OCI-LY3 (cell line): ENCODE measurements at regions not wholly inside any gene's neighbourhood (a gene's known extent, or its start where the extent isn't known, plus 50 kb on each side); places are given as distances from the start of the nearest gene placed in this dataset.
"Not testable (repeated sequence)": the region's sequence is repeated elsewhere in the genome, so short reads cannot be mapped to it uniquely, and the experiment has no call there.

Source experiments
- H2AFZ ChIP-seq: fragments of 200-600, 300-600 bp; shearing (Covaris generic); 2 replicates; pipeline ENCODE4 v1.6.0; 2014; ENCODE audit warnings: antibody characterized with exemption, low read depth, low read length
- H3K27ac ChIP-seq: fragments of 200-600, 300-600 bp; sonication (generic); 2 replicates; pipeline ENCODE4 v1.5.1; 2014; ENCODE audit warnings: mild to moderate bottlenecking, low read length, moderate library complexity, mixed read lengths
- H3K27me3 ChIP-seq: fragments of 200-600, 300-600 bp; sonication (generic); 2 replicates; pipeline ENCODE4 v1.6.1; 2014; ENCODE audit warnings: low read depth, low read length, mixed read lengths
- H3K36me3 ChIP-seq: fragments of 200-600, 300-600 bp; sonication (generic); replicated peaks from 2 replicates; pipeline ENCODE3; 2014; ENCODE audit warnings: low read depth, low read length, mixed read lengths
- H3K4me1 ChIP-seq: fragments of 300-600, 200-600 bp; sonication (generic); 2 replicates; pipeline ENCODE4 v1.6.1; 2014; ENCODE audit warnings: low read length, mixed read lengths
- H3K4me2 ChIP-seq: fragments of 200-600, 300-600 bp; sonication (generic); 2 replicates; pipeline ENCODE4 v1.6.1; 2014; ENCODE audit warnings: low read length, mixed read lengths
- H3K4me3 ChIP-seq: fragments of 300-600, 200-600 bp; sonication (generic); 2 replicates; pipeline ENCODE4 v1.5.1; 2014; ENCODE audit warnings: antibody characterized with exemption, mild to moderate bottlenecking, low read length, moderate library complexity
- H3K79me2 ChIP-seq: fragments of 300-600, 200-600 bp; shearing (Covaris generic); 2 replicates; pipeline ENCODE4 v1.6.1; 2014; ENCODE audit warnings: mild to moderate bottlenecking, low read length, mixed read lengths
- H3K9ac ChIP-seq: fragments of 300-600, 200-600 bp; shearing (Covaris generic); 2 replicates; pipeline ENCODE4 v1.6.0; 2014; ENCODE audit warnings: mild to moderate bottlenecking, low read length, moderate library complexity
- H3K9me3 ChIP-seq: fragments of 200-600, 300-600 bp; shearing (Covaris generic); 2 replicates; pipeline ENCODE4 v1.6.1; 2014; ENCODE audit warnings: low read length, mixed read lengths; ENCODE audit not compliant: insufficient read depth
- H4K20me1 ChIP-seq: fragments of 200-600, 300-600 bp; sonication (generic); 2 replicates; pipeline ENCODE4 v1.6.1; 2016; ENCODE audit warnings: low read length, mixed read lengths; ENCODE audit not compliant: insufficient read depth
- CTCF ChIP-seq: fragments of 200-600, 300-600 bp; sonication (generic); IDR thresholded peaks from 2 replicates; pipeline ENCODE4 v1.5.1; 2014; ENCODE audit warnings: antibody characterized with exemption, low read length, low read depth
- EZH2phosphoT487 ChIP-seq: fragments of 200-600 bp; shearing (Covaris generic); IDR thresholded peaks from 2 replicates; pipeline ENCODE4 v1.6.1; 2018; ENCODE audit warnings: antibody characterized with exemption, mixed run types, low read depth

GRCh38 chr5:163947848-163948666 lies 442.6 kb downstream of the MAT2B start:
- TF ChIP-seq EZH2phosphoT487, result no peak
- no peak for TF ChIP-seq CTCF
- Histone ChIP-seq H3K4me1 (no peaks in the 10 kb centered on the region), H2AFZ (no peak overlapping the region), H3K4me3 (no peak overlapping the region), H3K4me2 (no peak overlapping the region), H3K27me3 (no peaks in the 10 kb centered on the region), H3K79me2 (no peaks in the 10 kb centered on the region), H3K36me3 (no peaks in the 10 kb centered on the region), H3K9ac (no peak overlapping the region), H3K27ac (no peak overlapping the region), H3K9me3 (no peaks in the 10 kb centered on the region), H4K20me1 (no peaks in the 10 kb centered on the region)

- Histone ChIP-seq H3K9ac (no peak overlapping the region), H3K4me3 (no peak overlapping the region), H3K9me3 (no peaks in the 10 kb centered on the region), H2AFZ (no peak overlapping the region), H3K36me3 (no peaks in the 10 kb centered on the region), H3K27me3 (no peaks in the 10 kb centered on the region), H3K79me2 (no peaks in the 10 kb centered on the region), H3K4me1 (no peaks in the 10 kb centered on the region), H4K20me1 (no peaks in the 10 kb centered on the region), H3K4me2 (no peak overlapping the region), H3K27ac (no peak overlapping the region)
- no peak for TF ChIP-seq EZH2phosphoT487
- TF ChIP-seq CTCF, result no peak
Measured at GRCh38 chr5:163950248-163950647, 444.8 kb downstream of the MAT2B start.

GRCh38 chr5:163951069-163951468 lies 445.6 kb downstream of the MAT2B start:
- no peak overlapping the region for H3K4me2 ChIP-seq
- TF ChIP-seq EZH2phosphoT487 (no peak), CTCF (no peak)
- no peak overlapping the region for H2AFZ ChIP-seq
- no peak overlapping the region for H3K27ac ChIP-seq
- no peaks in the 10 kb centered on the region for H3K9me3 ChIP-seq
- no peaks in the 10 kb centered on the region for H4K20me1 ChIP-seq
- H3K27me3 ChIP-seq, result no peaks in the 10 kb centered on the region
- no peaks in the 10 kb centered on the region for H3K36me3 ChIP-seq
- no peaks in the 10 kb centered on the region for H3K79me2 ChIP-seq
- H3K4me3 ChIP-seq, result no peak overlapping the region
- H3K9ac ChIP-seq, result no peak overlapping the region
- no peaks in the 10 kb centered on the region for H3K4me1 ChIP-seq

GRCh38 chr5:163953901-163954300 lies 448.5 kb downstream of the MAT2B start:
- no peak overlapping the region for H3K4me3 ChIP-seq
- no peak for TF ChIP-seq EZH2phosphoT487
- no peak for TF ChIP-seq CTCF

GRCh38 chr5:163961230-163961629 lies 455.8 kb downstream of the MAT2B start:
- H3K9ac ChIP-seq, H3K27ac ChIP-seq, H3K9me3 ChIP-seq, H3K4me1 ChIP-seq, H2AFZ ChIP-seq, H3K36me3 ChIP-seq, H3K4me2 ChIP-seq, H3K4me3 ChIP-seq, H3K27me3 ChIP-seq, H4K20me1 ChIP-seq, H3K79me2 ChIP-seq: not testable (repeated sequence)

More at GRCh38 chr5:163953901-163954300, 448.5 kb downstream of the MAT2B start:
- Histone ChIP-seq H4K20me1 (no peaks in the 10 kb centered on the region), H3K4me2 (no peak overlapping the region), H2AFZ (no peak overlapping the region), H3K27me3 (no peaks in the 10 kb centered on the region), H3K9me3 (no peaks in the 10 kb centered on the region), H3K4me1 (no peaks in the 10 kb centered on the region), H3K27ac (no peak overlapping the region), H3K36me3 (no peaks in the 10 kb centered on the region), H3K9ac (no peak overlapping the region), H3K79me2 (no peaks in the 10 kb centered on the region)
